GM12878 (cell line): ENCODE measurements at regions not wholly inside any gene's neighbourhood (a gene's known extent, or its start where the extent isn't known, plus 50 kb on each side); places are given as distances from the start of the nearest gene placed in this dataset.

Experiments
- ATF3 ChIP-seq: IDR thresholded peaks from 2 replicates; pipeline ENCODE4 v1.6.1; 2011; ENCODE audit warnings: low read depth, mild to moderate bottlenecking, low read length, moderate library complexity, borderline replicate concordance; ENCODE audit errors: extremely low read depth
- BCL11A ChIP-seq: IDR thresholded peaks from 2 replicates; pipeline ENCODE4 v1.6.1; 2011; ENCODE audit warnings: low read depth, low read length
- DPF2 ChIP-seq: fragments of 450-650 bp; IDR thresholded peaks from 2 replicates; pipeline ENCODE4 v1.6.1; 2017; ENCODE audit warnings: mild to moderate bottlenecking
- IRF3 ChIP-seq: fragments of 450-650 bp; IDR thresholded peaks from 2 replicates; pipeline ENCODE4 v1.6.1; 2014; ENCODE audit warnings: mild to moderate bottlenecking
- POLR2AphosphoS5 ChIP-seq: IDR thresholded peaks from 2 replicates; pipeline ENCODE4 v1.6.1; 2011; ENCODE audit warnings: mild to moderate bottlenecking, low read length, inconsistent platforms
- RAD21 ChIP-seq: IDR thresholded peaks from 2 replicates; pipeline ENCODE4 v1.6.1; 2011; ENCODE audit warnings: mild to moderate bottlenecking, low read depth, low read length, moderate library complexity; ENCODE audit not compliant: insufficient read depth
- TARDBP ChIP-seq: IDR thresholded peaks from 2 replicates; pipeline ENCODE4 v1.6.1; 2016; ENCODE audit warnings: borderline replicate concordance
- ZZZ3 ChIP-seq: IDR thresholded peaks from 2 replicates; pipeline ENCODE4 v1.6.1; 2011; ENCODE audit warnings: low read depth; ENCODE audit not compliant: control insufficient read depth, insufficient read length

DNA sequence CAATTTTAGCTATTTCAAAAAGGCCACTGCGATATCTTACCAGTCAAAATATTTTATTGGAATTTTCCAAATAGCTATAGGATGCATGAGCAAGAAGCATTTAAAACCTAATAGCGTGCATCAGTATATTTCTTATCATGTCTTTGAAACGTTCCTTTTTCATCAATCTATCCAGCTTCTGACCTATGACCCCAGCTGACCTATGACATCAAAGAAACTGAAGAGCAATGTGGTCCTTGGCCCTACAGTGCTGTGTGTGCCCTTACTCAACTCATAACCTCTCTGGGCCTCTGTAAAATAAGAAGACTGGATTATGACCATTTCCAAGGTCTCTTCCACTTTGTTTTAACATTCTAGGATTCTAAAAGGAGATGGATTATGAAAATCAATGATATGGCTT, 118.2 kb downstream of the ZNF22 start:
- TF ChIP-seq DPF2 (no peak), IRF3 (no peak), RAD21 (no peak), TARDBP (no peak), BCL11A (no peak), POLR2AphosphoS5 (no peak), ATF3 (no peak), ZZZ3 (no peak)
